ENCODE measurements at regions not wholly inside any gene's neighbourhood (a gene's known extent, or its start where the extent isn't known, plus 50 kb on each side); places are given as distances from the start of the nearest gene placed in this dataset.

GRCh38 chr17:70896843-70897242 is 727.5 kb downstream of the KCNJ2 start:
- H3K27me3 ChIP-seq (ENCODE audit: insufficient read depth, low read length, poor library complexity, severe bottlenecking) = no peaks in the 10 kb centered on the region
- H3K36me3 ChIP-seq (ENCODE audit: insufficient read depth, low read length) = no peaks in the 10 kb centered on the region
- H3K9me3 ChIP-seq (ENCODE audit: insufficient read depth, low read depth, low read length) = no peaks in the 10 kb centered on the region
- H3K9ac ChIP-seq (ENCODE audit: low read depth, low read length, poor library complexity, severe bottlenecking) = no peak overlapping the region
- no peak overlapping the region for H2AFZ ChIP-seq (ENCODE audit: low read length)
- no peaks in the 10 kb centered on the region for H4K20me1 ChIP-seq (ENCODE audit: insufficient read depth, low read length, poor library complexity, severe bottlenecking)
- H3K4me2 ChIP-seq (ENCODE audit: low read depth, low read length, poor library complexity, severe bottlenecking) = no peak overlapping the region
- no peak overlapping the region for H3K4me3 ChIP-seq (ENCODE audit: low read length, poor library complexity, severe bottlenecking)
- no peaks in the 10 kb centered on the region for H3K4me1 ChIP-seq (ENCODE audit: insufficient read depth, low read length, poor library complexity, severe bottlenecking)
- no peaks in the 10 kb centered on the region for H3F3A ChIP-seq (ENCODE audit: low read depth)
- no peaks in the 10 kb centered on the region for H3K9me2 ChIP-seq (replicated peaks; ENCODE audit: low read depth, low read length)
- TF ChIP-seq CTCF (conservative IDR thresholded peaks at IDR 0.05; ENCODE audit: low read length) (no peak), EZH2phosphoT487 (IDR thresholded peaks at IDR 0.05; ENCODE audit: borderline replicate concordance) (no peak)
- no peaks in the 10 kb centered on the region for H3K79me2 ChIP-seq (ENCODE audit: insufficient read depth, low read length)

- Histone ChIP-seq H3K4me2 (ENCODE audit: low read depth, low read length, poor library complexity, severe bottlenecking) (no peak overlapping the region), H2AFZ (ENCODE audit: low read length) (no peak overlapping the region), H3K4me3 (ENCODE audit: low read length, poor library complexity, severe bottlenecking) (no peak overlapping the region), H3K4me1 (ENCODE audit: insufficient read depth, low read length, poor library complexity, severe bottlenecking) (no peaks in the 10 kb centered on the region), H3K36me3 (ENCODE audit: insufficient read depth, low read length) (no peaks in the 10 kb centered on the region), H3K9me3 (ENCODE audit: insufficient read depth, low read depth, low read length) (no peaks in the 10 kb centered on the region), H3K79me2 (ENCODE audit: insufficient read depth, low read length) (no peaks in the 10 kb centered on the region), H4K20me1 (ENCODE audit: insufficient read depth, low read length, poor library complexity, severe bottlenecking) (no peaks in the 10 kb centered on the region), H3K9me2 (replicated peaks; ENCODE audit: low read depth, low read length) (no peaks in the 10 kb centered on the region), H3K9ac (ENCODE audit: low read depth, low read length, poor library complexity, severe bottlenecking) (no peak overlapping the region), H3F3A (ENCODE audit: low read depth) (no peaks in the 10 kb centered on the region), H3K27me3 (ENCODE audit: insufficient read depth, low read length, poor library complexity, severe bottlenecking) (no peaks in the 10 kb centered on the region)
- no peak for TF ChIP-seq CTCF (conservative IDR thresholded peaks at IDR 0.05; ENCODE audit: low read length)
These were observed 728.1 kb downstream of the KCNJ2 start for GRCh38 chr17:70897446-70897845.

GRCh38 chr17:70901870-70902269 is 732.5 kb downstream of the KCNJ2 start:
- H3K9me3 ChIP-seq (ENCODE audit: insufficient read depth, low read depth, low read length) = no peaks in the 10 kb centered on the region
- H3K4me2 ChIP-seq (ENCODE audit: low read depth, low read length, poor library complexity, severe bottlenecking) = no peak overlapping the region
- H2AFZ ChIP-seq (ENCODE audit: low read length) = no peak overlapping the region
- H3K27me3 ChIP-seq (ENCODE audit: insufficient read depth, low read length, poor library complexity, severe bottlenecking) = no peaks in the 10 kb centered on the region
- H3K4me1 ChIP-seq (ENCODE audit: insufficient read depth, low read length, poor library complexity, severe bottlenecking) = no peaks in the 10 kb centered on the region
- no peaks in the 10 kb centered on the region for H3K9me2 ChIP-seq (replicated peaks; ENCODE audit: low read depth, low read length)
- H3K79me2 ChIP-seq (ENCODE audit: insufficient read depth, low read length) = no peaks in the 10 kb centered on the region
- no peak overlapping the region for H3K9ac ChIP-seq (ENCODE audit: low read depth, low read length, poor library complexity, severe bottlenecking)
- H4K20me1 ChIP-seq (ENCODE audit: insufficient read depth, low read length, poor library complexity, severe bottlenecking) = no peaks in the 10 kb centered on the region
- H3F3A ChIP-seq (ENCODE audit: low read depth) = no peaks in the 10 kb centered on the region
- no peak overlapping the region for H3K4me3 ChIP-seq (ENCODE audit: low read length, poor library complexity, severe bottlenecking)
- no peaks in the 10 kb centered on the region for H3K36me3 ChIP-seq (ENCODE audit: insufficient read depth, low read length)
- TF ChIP-seq CTCF (conservative IDR thresholded peaks at IDR 0.05; ENCODE audit: low read length) = no peak

Data from Loucy (cell line).